ENCODE measurements at regions not wholly inside any gene's neighbourhood (a gene's known extent, or its start where the extent isn't known, plus 50 kb on each side); places are given as distances from the start of the nearest gene placed in this dataset.

DNA sequence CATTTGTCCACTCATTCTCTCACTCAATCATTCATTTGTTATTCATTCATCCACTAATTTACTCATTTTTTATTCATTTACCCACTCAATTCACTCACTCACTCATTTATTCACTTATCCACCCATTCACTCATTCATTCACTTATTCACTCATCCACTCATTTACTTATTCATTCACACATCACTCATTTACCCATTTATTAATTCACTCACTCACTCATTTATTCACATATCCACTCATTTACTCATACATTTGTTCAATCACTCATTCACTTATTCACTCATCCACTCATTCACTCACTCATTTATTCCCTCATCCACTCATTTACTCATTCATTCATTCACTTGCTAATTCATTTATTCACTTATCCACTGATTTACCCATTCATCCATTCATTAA, 129.1 kb downstream of the TTLL2 start:
- in situ Hi-C loops (cut with HindIII; ENCODE audit: low pct_unique_long_range_greater_than_20kb, low sequenced_read_pairs): no loop called here
- no peak for DNase-seq (ENCODE audit: low read depth, low spot score)

DNA sequence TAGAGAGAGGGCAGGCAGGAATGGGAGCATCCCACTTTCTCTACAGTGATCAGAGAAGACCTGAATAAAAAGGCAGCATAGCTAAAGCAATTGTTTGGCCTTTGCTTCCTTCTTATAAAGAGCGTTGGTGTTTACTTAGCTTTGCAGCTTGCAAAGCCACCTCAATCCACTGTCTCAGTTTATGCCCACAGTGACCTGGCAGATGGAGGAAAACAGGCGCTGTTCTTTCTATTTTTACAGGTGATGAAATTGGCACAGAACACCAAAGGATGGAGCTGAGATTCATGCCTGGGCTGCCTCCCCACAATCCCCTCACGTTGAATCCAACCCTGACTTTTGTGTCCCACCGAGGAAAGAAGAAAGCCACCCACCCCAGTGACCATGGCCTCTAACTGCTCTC, 130.5 kb downstream of the TTLL2 start:
- in situ Hi-C loops (cut with HindIII; ENCODE audit: low pct_unique_long_range_greater_than_20kb, low sequenced_read_pairs): no loop called here
- no peak for DNase-seq (ENCODE audit: low read depth, low spot score)

GRCh38 chr6:167462514-167463312, 137.8 kb downstream of the TTLL2 start:
- in situ Hi-C loops (cut with HindIII; ENCODE audit: low pct_unique_long_range_greater_than_20kb, low sequenced_read_pairs): no loop called here
- no peak for DNase-seq (ENCODE audit: low read depth, low spot score)

GRCh38 chr6:167464177-167464576, 139.3 kb downstream of the TTLL2 start:
- no peak for DNase-seq (ENCODE audit: low read depth, low spot score)
- in situ Hi-C loops (cut with HindIII; ENCODE audit: low pct_unique_long_range_greater_than_20kb, low sequenced_read_pairs): no loop called here

DNA sequence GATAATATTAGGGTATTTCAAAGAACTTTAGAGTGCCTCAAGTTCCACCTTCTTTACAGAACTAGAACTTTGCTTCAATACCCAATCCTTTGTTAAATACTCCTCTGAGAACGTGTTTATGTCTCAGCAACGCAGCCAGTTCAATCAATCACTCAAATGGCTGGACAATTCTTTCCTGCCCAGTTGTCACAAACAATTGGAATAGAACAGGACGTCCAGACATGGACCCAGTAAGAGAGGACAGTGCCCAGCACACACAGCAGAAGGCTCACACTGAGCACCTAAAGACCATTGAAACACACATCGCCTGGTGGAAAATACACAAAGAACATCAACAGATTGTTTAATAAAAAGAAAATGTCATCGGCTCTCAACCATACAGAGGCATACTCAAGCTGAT, 140.6 kb downstream of the TTLL2 start:
- in situ Hi-C loops (cut with HindIII; ENCODE audit: low pct_unique_long_range_greater_than_20kb, low sequenced_read_pairs): no loop called here
- no peak for DNase-seq (ENCODE audit: low read depth, low spot score)

- no peak for DNase-seq (ENCODE audit: low read depth, low spot score)
- in situ Hi-C loops (cut with HindIII; ENCODE audit: low pct_unique_long_range_greater_than_20kb, low sequenced_read_pairs): no loop called here
Observed at GRCh38 chr6:167467282-167467681, 142.4 kb downstream of the TTLL2 start.

GRCh38 chr6:167467793-167468431, 143.0 kb downstream of the TTLL2 start:
- in situ Hi-C loops (cut with HindIII; ENCODE audit: low pct_unique_long_range_greater_than_20kb, low sequenced_read_pairs): no loop called here
- no peak for DNase-seq (ENCODE audit: low read depth, low spot score)

GRCh38 chr6:167469101-167469500, 144.2 kb downstream of the TTLL2 start:
- in situ Hi-C loops (cut with HindIII; ENCODE audit: low pct_unique_long_range_greater_than_20kb, low sequenced_read_pairs): no loop called here
- no peak for DNase-seq (ENCODE audit: low read depth, low spot score)

DNA sequence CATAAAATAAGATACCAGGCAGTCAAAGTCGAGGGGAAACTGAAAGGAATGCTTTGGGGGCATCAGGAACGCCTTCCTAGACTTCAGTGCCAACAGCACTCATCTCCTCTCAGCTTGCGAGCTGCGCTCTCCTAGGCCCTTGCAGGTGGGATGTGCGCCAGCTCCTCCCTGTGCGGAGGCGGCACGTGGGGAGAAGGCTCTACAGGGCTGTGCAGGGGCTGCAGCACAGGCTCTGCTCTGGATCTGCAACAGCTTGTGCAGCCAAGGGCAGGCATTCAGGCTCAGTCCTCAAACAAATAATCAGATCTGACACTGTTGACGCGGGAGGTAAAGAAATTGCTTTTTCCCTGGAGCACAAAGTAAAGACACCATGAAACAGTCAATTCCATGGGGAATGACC, 144.8 kb downstream of the TTLL2 start:
- in situ Hi-C loops (cut with HindIII; ENCODE audit: low pct_unique_long_range_greater_than_20kb, low sequenced_read_pairs): no loop called here
- no peak for DNase-seq (ENCODE audit: low read depth, low spot score)

DNA sequence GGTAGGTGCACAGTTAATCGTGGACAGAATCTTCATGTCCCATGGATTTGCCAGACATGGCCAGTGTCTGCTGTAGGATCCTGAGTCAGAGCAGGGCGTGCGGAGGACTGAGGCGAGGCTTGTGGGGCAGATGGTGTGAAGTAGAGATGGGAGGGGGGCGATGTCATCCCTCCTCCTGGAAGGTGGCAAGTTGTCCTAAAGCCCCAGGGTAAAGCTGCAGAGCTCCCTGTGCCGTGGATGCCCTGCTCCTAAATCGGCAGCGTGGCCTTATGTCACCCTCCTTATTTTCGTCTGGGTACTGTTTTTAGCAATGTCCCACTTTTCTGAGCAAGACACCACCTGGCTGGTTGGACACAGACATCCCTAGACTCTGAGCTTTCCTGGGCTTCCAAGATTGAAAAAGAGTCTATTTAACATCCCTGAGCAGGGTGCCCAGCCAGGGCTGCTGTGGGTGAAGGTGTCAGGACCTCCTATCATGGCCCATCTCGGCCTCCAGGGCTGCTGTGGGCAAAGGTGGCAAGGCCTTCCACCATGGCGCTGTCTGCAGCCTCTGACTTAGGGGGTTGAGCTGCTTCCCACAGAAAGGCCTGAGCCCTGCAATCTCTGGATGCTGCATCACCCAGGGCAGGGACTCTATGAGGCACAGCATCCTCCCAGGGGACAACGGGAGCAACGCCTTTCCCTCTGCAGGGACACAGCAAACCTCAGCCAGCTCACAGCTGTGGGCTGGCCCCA, 145.4 kb downstream of the TTLL2 start:
- in situ Hi-C loops (cut with HindIII; ENCODE audit: low pct_unique_long_range_greater_than_20kb, low sequenced_read_pairs): no loop called here
- DNase-seq (ENCODE audit: low read depth, low spot score): no peak

- in situ Hi-C loops (cut with HindIII; ENCODE audit: low pct_unique_long_range_greater_than_20kb, low sequenced_read_pairs): no loop called here
- DNase-seq (ENCODE audit: low read depth, low spot score): no peak
Observed at GRCh38 chr6:167470836-167471547, 146.1 kb downstream of the TTLL2 start.

DNA sequence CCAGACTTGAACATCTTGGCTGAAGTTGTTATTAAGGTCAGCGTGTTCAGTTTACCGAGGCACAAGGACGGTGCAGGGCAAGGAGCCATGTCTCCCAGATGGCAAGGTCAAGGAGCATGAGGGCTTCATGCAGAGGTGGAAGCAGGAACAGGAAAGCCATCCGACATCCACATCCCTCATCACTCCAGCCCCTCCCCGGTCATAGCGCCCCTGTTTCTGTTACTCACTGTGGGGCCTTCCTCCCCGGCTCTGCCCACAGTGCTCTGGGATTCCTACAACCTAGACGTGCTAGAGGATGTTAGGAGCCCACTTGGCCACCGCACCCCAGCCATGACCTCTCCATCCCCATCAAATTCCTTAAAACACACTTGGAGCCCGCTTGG, 146.7 kb downstream of the TTLL2 start:
- in situ Hi-C loops (cut with HindIII; ENCODE audit: low pct_unique_long_range_greater_than_20kb, low sequenced_read_pairs): no loop called here
- DNase-seq (ENCODE audit: low read depth, low spot score): no peak

DNA sequence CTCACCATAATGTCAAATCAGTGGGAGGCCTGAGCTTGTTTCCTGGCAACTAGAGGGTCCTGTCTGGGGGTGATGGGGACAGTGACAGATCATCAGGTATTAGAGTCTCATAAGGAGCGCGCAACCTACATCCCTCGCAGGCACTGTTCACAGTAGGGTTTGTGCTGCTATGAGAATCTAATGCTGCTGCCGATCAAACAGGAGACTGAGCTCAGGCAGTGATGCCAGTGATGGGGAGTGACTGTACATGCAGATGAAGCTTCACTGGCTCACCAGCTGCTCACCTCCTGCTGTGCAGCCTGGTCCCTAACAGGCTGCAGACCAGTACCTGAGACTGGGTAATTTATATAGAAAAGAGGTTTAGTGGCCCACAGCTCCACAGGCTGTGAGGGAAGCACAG, 147.3 kb downstream of the TTLL2 start:
- no peak for DNase-seq (ENCODE audit: low read depth, low spot score)
- in situ Hi-C loops (cut with HindIII; ENCODE audit: low pct_unique_long_range_greater_than_20kb, low sequenced_read_pairs): no loop called here

- no peak for DNase-seq (ENCODE audit: low read depth, low spot score)
- in situ Hi-C loops (cut with HindIII; ENCODE audit: low pct_unique_long_range_greater_than_20kb, low sequenced_read_pairs): no loop called here
Observed at GRCh38 chr6:167472880-167473279, 148.0 kb downstream of the TTLL2 start.

- no peak for DNase-seq (ENCODE audit: low read depth, low spot score)
- in situ Hi-C loops (cut with HindIII; ENCODE audit: low pct_unique_long_range_greater_than_20kb, low sequenced_read_pairs): no loop called here
Observed at GRCh38 chr6:167474171-167474570, 149.3 kb downstream of the TTLL2 start.

- no peak for DNase-seq (ENCODE audit: low read depth, low spot score)
- in situ Hi-C loops (cut with HindIII; ENCODE audit: low pct_unique_long_range_greater_than_20kb, low sequenced_read_pairs): no loop called here
Observed at GRCh38 chr6:167474725-167475124, 149.8 kb downstream of the TTLL2 start.

- DNase-seq (ENCODE audit: low read depth, low spot score): no peak
- in situ Hi-C loops (cut with HindIII; ENCODE audit: low pct_unique_long_range_greater_than_20kb, low sequenced_read_pairs): no loop called here
Observed at GRCh38 chr6:167475947-167476346, 151.1 kb downstream of the TTLL2 start.

All from SK-MEL-5 (cell line).